NCI-H82 treated with DMSO at 0.1 percent for 48 hours (cell line): ENCODE measurements at regions not wholly inside any gene's neighbourhood (a gene's known extent, or its start where the extent isn't known, plus 50 kb on each side); places are given as distances from the start of the nearest gene placed in this dataset.

Source experiments
- DNase-seq: peaks from one replicate; lab custom pipeline; 2025; ENCODE audit not compliant: unreplicated experiment; lab: John Stamatoyannopoulos, UW

GRCh38 chr6:26196846-26197635, 109.8 kb downstream of the HFE start:
- peak; percentile 92 for DNase-seq

GRCh38 chr6:26197636-26197932, 110.4 kb downstream of the HFE start:
- DNase-seq: no peak

- peak; percentile 62 for DNase-seq
Observed at GRCh38 chr6:26197933-26198721, 110.9 kb downstream of the HFE start.

GRCh38 chr6:26198722-26199056, 111.5 kb downstream of the HFE start:
- peak; percentile 65 for DNase-seq

GRCh38 chr6:26199057-26199772, 112.0 kb downstream of the HFE start:
- DNase-seq: peak; percentile 98

GRCh38 chr6:26199773-26200764, 112.8 kb downstream of the HFE start:
- peak; percentile 60 for DNase-seq

- DNase-seq: peak; percentile 83
Observed at GRCh38 chr6:26200918-26201721, 113.9 kb downstream of the HFE start.

- no peak for DNase-seq
Observed at GRCh38 chr6:26202201-26202611, 115.0 kb downstream of the HFE start.

GRCh38 chr6:26202811-26203583, 115.8 kb downstream of the HFE start:
- DNase-seq: no peak

GRCh38 chr6:26204332-26205160, 117.3 kb downstream of the HFE start:
- DNase-seq: peak; percentile 96

- peak; percentile 72 for DNase-seq
Observed at GRCh38 chr6:26205161-26205624, 118.0 kb downstream of the HFE start.

- DNase-seq: peak; percentile 49
Observed at GRCh38 chr6:26205625-26206574, 118.7 kb downstream of the HFE start.

GRCh38 chr6:26206868-26207801, 119.9 kb downstream of the HFE start:
- DNase-seq: no peak

GRCh38 chr6:26211963-26212362, 124.7 kb downstream of the HFE start:
- DNase-seq: peak; percentile 41

- DNase-seq: no peak
Observed at GRCh38 chr6:26213334-26214075, 126.3 kb downstream of the HFE start.
